GM19438 (cell line): ENCODE measurements at regions not wholly inside any gene's neighbourhood (a gene's known extent, or its start where the extent isn't known, plus 50 kb on each side); places are given as distances from the start of the nearest gene placed in this dataset.

Experiments
- ATAC-seq: cut with Tn5 transposase; IDR thresholded peaks from one replicate; pipeline ENCODE4 v1.9.1; 2021; ENCODE audit warnings: low read depth; ENCODE audit not compliant: unreplicated experiment

GRCh38 chr5:135220394-135221186, 178.4 kb downstream of the MACROH2A1 start:
- ATAC-seq, result no peak

DNA sequence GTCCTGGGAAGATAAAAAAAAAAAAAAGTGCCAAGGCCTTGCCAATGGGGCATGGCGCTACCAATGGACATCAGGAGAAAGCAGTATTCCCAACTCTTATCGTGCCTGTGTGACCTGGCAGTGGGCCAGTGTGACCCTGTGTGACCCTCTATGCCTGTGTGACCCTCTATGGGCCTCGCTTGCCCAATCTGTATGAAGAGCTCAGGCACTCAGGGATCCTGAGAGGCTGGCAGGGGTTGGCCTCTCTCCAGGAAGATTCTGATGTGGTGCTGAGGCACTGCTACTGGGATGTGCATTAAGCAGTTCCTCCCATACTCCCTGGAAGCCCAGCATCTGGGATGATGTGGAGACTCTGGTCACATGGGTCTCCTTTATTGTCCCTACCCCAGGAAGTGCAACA, 179.2 kb downstream of the MACROH2A1 start:
- no peak for ATAC-seq

- ATAC-seq, result no peak
Measured at GRCh38 chr5:135218790-135219568, 180.1 kb downstream of the MACROH2A1 start.

- no peak for ATAC-seq
Measured at GRCh38 chr5:135218486-135218755, 180.6 kb downstream of the MACROH2A1 start.

- no peak for ATAC-seq
Measured at GRCh38 chr5:135217669-135218485, 181.2 kb downstream of the MACROH2A1 start.

GRCh38 chr5:135216471-135217343, 182.3 kb downstream of the MACROH2A1 start:
- no peak for ATAC-seq

DNA sequence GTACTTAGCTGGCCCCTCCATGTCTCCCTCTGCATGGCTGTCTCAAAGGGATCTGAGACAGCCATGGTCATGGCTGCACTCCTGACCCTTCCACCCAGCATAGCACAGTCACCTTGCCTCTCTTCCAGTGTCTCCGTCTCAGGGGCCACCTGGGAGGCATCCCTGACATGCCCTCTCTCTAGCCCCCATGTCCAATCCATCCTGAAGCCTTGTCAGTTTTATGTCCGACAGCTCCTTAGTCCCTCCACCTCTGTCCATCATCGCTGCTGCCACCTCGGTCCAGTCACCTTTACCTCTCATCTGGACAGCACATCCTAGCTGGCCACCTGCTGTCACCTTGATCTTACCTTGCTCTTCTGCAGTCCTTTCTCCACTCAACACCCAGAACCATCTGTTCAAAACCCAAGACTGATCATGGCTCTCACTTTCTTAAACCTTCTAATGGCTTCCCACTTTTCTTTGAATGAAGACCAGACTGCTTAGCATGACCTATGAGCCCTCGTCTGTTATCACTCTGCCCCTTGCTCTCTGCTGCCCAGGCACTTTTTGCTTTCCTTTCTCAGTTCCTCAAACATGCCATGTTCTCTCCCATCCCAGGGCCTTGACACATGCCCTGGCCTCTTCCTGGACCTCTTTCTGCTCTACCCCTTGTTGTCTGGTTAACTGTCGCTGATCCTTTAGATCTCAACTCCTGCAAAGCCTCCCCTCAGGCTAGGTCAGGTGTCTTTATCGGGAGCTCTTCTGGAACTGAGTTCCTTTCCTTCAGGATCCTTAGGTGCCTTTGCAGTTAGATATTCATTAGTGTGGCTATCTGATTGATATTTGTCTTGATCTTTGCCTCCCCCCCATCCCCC, 181.8 kb upstream of the PITX1 start:
- no peak for ATAC-seq

- ATAC-seq, result no peak
Measured at GRCh38 chr5:135214897-135215616, 181.0 kb upstream of the PITX1 start.

DNA sequence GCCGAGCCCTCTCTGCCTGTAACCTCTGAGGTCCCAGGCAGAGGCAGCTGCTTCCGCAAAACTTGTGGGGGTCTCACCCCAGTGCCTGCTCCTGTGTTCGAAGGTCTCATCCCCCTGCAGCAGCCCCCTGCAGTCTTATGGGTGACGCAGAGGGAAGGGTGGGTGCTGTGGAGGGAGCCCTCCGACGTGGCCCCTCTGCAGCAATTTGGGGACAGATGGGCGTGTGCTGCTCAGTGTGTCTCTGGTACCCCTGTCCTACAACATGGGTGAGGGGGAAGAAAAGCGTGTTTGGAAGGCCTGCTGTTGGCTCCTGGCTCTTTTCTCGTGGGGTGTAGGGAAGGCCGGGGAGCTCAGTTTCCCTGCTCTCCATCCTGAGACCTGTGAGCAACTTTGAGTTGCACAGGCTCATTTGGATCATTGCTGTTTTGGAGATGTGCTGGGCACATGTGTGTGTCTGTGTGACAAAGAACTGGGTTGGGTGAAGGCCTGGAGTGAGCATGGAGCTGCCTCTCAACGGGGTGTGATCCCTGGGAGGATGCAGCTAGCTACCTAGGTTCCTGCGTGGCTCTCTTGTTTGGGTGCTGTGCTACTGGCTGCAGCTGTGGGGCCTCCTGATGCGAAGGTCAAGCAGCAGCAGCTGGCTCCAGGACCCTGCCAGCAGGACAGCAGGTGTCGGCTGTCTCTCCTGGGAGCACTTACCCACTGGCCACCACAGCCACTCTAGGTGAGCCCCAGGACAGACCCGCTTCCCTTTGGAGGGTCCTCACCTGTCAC, 179.6 kb upstream of the PITX1 start:
- no peak for ATAC-seq

GRCh38 chr5:135213027-135213386, 179.0 kb upstream of the PITX1 start:
- no peak for ATAC-seq

DNA sequence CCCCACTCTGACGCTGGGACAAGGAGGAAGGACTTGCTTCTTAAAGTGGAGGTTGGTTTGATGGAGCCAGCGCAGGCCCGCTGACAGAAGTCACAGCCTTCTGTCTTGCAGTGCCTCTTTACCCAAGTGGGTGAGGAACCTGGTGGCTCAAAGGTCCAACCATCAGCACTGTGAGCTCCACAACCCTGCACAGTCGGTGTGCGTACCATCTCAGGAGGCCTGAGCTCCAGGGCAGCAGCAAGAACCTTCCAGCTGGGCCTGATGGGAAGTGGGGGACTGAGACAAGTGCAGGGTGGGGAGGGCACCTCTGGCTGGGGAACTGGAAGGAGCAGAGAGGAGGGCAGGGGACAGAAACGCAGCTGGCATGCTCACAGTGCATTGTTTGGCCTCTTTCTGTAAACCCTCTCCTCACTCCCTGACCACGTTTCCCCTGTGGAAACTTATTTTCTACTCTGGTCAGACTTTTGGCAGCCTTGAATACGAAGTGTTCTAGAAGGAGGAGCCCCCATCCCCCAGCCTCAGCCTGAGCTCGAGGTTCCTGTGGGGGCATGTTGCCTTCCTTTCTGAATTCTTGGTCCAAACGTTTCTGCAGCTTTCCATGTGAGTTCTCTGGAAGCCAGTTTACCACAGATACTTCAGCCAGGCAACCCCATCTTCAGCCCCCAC, 178.5 kb upstream of the PITX1 start:
- ATAC-seq, result no peak

DNA sequence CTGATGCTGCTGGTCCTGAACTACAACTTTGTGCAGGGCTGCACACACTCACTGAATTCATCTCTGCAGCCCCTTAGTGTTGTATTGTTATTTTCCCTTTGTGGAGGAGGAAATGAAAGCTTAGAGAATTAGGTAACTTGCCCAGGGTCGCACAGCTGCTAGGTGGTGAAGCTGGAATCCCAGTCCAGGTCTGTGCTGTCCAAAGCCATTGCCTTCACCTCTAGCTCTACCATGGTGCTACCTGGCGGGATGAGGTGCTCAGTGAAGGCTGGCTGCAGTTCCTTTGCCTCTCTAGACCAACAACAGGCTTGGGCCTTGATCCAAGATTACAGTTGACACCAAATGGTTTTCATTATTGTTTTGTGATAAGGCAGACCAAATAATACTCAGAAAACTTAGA, 177.8 kb upstream of the PITX1 start:
- no peak for ATAC-seq

DNA sequence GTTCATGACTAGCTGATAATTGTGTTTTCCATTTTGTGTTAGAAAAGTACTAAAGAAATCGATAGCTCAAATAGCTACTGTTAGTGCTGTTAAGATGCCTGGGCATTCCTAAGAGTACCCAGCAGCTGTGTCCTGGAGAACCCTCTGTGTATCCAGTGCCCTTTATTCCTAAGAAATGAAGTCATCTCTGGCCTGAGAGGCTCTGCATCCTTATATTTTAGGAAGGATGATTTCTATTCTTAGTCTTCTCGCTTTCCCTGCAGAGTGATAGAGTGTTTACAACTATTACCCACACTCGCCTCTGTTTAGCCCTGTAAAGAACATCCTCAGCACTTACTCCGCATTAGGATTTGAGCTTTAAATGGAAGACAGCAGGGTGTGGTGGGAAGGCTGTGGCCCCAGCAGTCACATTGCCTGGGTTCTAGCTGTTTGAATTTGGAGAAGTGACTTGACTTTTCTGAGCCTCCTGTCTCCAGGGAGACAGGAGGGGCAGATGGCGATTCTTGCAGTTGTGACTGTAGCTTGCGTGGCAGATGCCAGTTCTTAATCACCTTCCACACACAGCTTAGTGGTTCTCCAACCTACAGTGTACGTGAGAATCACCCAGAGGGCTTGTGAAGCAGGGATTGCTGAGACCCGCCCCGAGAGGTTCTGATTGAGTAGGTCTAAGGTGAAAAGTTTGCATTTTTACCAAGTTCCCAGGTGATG, 177.2 kb upstream of the PITX1 start:
- ATAC-seq, result no peak

DNA sequence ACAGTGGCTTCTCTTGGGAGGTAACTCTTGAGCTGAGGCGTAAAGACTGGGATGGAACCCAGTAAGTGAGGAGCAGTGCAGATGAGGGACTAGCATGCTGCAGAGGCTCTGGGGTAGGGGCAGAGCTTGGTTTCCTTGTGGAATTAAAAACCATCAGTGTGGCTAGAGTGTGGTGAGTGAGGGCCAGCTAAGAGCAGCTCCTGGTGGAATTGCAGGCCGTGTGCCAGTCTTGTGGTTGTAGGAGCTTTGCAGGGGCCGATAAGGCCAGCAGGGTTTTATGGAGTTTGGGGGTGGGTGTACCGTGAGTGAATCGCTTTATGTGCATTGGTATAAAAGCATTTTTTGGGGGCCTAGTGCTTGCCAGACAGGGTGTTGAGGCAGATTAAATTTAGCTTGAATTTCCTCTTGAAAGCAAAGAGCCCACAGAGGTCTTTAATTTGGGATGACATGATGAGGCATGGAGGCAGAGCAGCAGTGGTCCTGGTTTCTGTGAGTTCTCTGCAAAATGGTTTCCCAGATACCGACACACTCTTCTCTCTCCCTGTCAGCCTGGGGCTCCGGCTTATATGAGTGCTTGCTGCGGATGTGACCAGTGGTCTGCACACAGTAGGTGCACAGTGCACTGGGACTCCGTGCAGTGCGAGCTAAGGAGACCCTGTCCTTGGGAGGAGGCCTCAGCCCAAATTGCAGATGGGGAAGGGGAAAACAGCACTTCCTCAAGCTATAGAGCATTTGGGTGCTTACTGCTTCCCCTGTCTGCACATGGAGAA, 176.4 kb upstream of the PITX1 start:
- ATAC-seq, result no peak

GRCh38 chr5:135208903-135209721, 175.1 kb upstream of the PITX1 start:
- ATAC-seq, result no peak

DNA sequence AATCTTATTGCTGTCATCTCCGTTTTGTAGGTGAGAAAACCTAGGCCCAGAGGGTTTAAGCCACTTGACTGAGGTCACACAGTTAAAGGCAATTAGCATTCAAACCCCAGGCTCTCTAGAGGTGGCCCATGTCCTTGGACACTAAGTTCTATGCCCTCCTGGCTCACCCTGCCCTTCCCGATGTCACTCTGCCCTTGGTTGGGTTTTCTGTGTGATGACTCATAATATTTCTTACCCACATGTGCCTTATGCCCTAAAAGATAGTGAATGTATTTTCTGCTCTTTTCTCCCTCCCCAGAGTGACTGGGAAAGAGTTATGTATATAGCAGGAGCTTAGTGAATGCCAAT, 174.5 kb upstream of the PITX1 start:
- no peak for ATAC-seq
